Hippocampal formation (tissue), 2 donors: ENCODE measurements at regions not wholly inside any gene's neighbourhood (a gene's known extent, or its start where the extent isn't known, plus 50 kb on each side); places are given as distances from the start of the nearest gene placed in this dataset.
A peak's percentile ranks its signal among the peaks of the same experiment; 100 is the strongest.
"Not testable (repeated sequence)": the region's sequence is repeated elsewhere in the genome, so short reads cannot be mapped to it uniquely, and the experiment has no call there.

Experiments
- DNase-seq, 2 donors: peaks; one replicate each; lab custom pipeline; 2025; lab: John Stamatoyannopoulos, UW

- DNase-seq: no peak
Observed at GRCh38 chr5:25020454-25020853, 375.7 kb upstream of the CDH10 start.

- no peak for DNase-seq
Observed at GRCh38 chr5:25009063-25009462, 364.3 kb upstream of the CDH10 start.

GRCh38 chr5:25006734-25007133 lies 362.0 kb upstream of the CDH10 start:
- DNase-seq: peak in 1 of 2 donors; percentile 14

GRCh38 chr5:25006237-25006636 lies 361.5 kb upstream of the CDH10 start:
- DNase-seq: no peak

GRCh38 chr5:25005431-25005830 lies 360.7 kb upstream of the CDH10 start:
- DNase-seq: no peak

GRCh38 chr5:25002371-25002770 lies 357.6 kb upstream of the CDH10 start:
- DNase-seq: no peak

- no peak for DNase-seq
Observed at GRCh38 chr5:24999732-25000131, 355.0 kb upstream of the CDH10 start.

- no peak for DNase-seq
Observed at GRCh38 chr5:24998641-24999040, 353.9 kb upstream of the CDH10 start.

- no peak for DNase-seq
Observed at GRCh38 chr5:24986326-24986725, 341.5 kb upstream of the CDH10 start.

GRCh38 chr5:24978552-24978951 lies 333.8 kb upstream of the CDH10 start:
- DNase-seq: not testable (repeated sequence)

- DNase-seq: no peak
Observed at GRCh38 chr5:24963611-24964010, 318.8 kb upstream of the CDH10 start.

GRCh38 chr5:24923400-24923799 lies 278.6 kb upstream of the CDH10 start:
- DNase-seq: no peak

- no peak for DNase-seq
Observed at GRCh38 chr5:24918676-24919075, 273.9 kb upstream of the CDH10 start.

GRCh38 chr5:24916863-24917262 lies 272.1 kb upstream of the CDH10 start:
- no peak for DNase-seq

- DNase-seq: no peak
Observed at GRCh38 chr5:24909210-24909609, 264.4 kb upstream of the CDH10 start.

- DNase-seq: no peak
Observed at GRCh38 chr5:24906689-24907088, 261.9 kb upstream of the CDH10 start.

GRCh38 chr5:24904981-24905517 lies 260.3 kb upstream of the CDH10 start:
- no peak for DNase-seq

- no peak for DNase-seq
Observed at GRCh38 chr5:24899180-24899579, 254.4 kb upstream of the CDH10 start.

- no peak for DNase-seq
Observed at GRCh38 chr5:24864244-24864643, 219.5 kb upstream of the CDH10 start.

GRCh38 chr5:24862117-24862516 lies 217.3 kb upstream of the CDH10 start:
- DNase-seq: no peak

GRCh38 chr5:24855485-24855884 lies 210.7 kb upstream of the CDH10 start:
- no peak for DNase-seq

GRCh38 chr5:24854850-24855249 lies 210.1 kb upstream of the CDH10 start:
- no peak for DNase-seq

- no peak for DNase-seq
Observed at GRCh38 chr5:24854350-24854749, 209.6 kb upstream of the CDH10 start.

- no peak for DNase-seq
Observed at GRCh38 chr5:24850926-24851486, 206.2 kb upstream of the CDH10 start.
